ENCODE measurements at regions not wholly inside any gene's neighbourhood (a gene's known extent, or its start where the extent isn't known, plus 50 kb on each side); places are given as distances from the start of the nearest gene placed in this dataset.

DNA sequence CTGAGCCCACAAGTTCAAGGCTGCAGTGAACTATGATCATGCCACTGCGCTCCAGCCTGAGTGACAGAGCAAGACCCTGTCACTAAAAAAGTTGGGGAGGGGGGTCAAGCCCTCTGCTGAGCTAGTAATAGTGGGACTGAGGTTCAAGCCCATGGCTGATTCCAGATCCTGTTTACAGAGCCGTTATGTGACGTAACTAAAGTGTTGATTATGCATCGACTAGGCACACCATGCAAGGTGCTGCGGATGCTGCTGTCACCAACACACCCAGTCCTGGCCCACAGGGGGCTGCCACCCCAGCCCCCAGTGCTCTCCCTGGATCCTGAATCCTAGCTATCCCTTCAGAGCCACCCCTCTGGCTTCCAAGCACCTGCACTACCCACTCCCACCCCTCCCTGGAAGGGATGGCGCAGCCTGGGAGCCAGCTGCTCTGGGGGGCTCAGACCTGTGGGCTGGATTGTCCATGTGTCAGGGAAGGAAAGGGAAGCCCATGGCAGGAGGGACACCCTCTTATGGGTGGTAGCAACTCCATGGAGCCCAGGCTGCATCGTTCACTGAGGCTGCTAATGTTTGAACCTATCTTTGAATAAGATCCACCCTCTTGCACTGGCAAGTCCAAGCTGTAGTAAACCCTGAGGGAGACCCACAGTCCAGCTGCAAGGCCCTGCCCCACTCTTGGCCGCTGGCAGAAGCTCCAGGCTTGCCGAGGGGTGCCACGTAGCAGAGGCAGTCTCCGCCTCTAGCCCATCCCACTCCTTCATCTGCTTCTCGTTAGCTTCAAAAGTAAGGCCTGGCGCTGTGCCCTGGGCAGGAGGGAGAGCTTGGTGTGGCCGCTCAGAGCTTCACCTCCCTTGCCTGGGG, 95.0 kb downstream of the SNX5 start:
- peak overlapping the region; percentile 97 for H3K4ac ChIP-seq (ENCODE audit: low read depth, low read length)
- peak overlapping the region; percentile 91 for H3K23ac ChIP-seq (ENCODE audit: low read depth, low read length)
- CTCF ChIA-PET = interaction anchor here (0.6 to 1.1 kb wide), 2 partner anchors 16 to 39 kb away, joined by 3 read pairs; no protein-coding TSS in a partner anchor
- H4K20me1 ChIP-seq (ENCODE audit: insufficient read depth, low read length) = no peaks in the 10 kb centered on the region
- H3K9me3 ChIP-seq (ENCODE audit: control insufficient read depth, insufficient read depth, low read length) = no peaks in the 10 kb centered on the region
- H3K27ac ChIP-seq (ENCODE audit: insufficient read depth, low read length) = peak overlapping the region; percentile 58
- H2BK5ac ChIP-seq (ENCODE audit: low read depth, low read length, poor library complexity, severe bottlenecking) = peak overlapping the region; percentile 17
- H4K5ac ChIP-seq (ENCODE audit: low read depth, low read length) = peak overlapping the region; percentile 84
- in situ Hi-C loops (cut with MboI; ENCODE audit: low sequenced_read_pairs) = no loop called here
- BruUV-seq (replicated peaks) = no TSS peak
- H3K4me3 ChIP-seq (ENCODE audit: insufficient read depth, low read depth, low read length) = no peak overlapping the region
- H3K27me3 ChIP-seq (ENCODE audit: control insufficient read depth, insufficient read depth, low read length) = no peaks in the 10 kb centered on the region
- H3K18ac ChIP-seq (ENCODE audit: low read depth, low read length) = peak overlapping the region; percentile 56
- peak overlapping the region; percentile 96; the same call in 2 of the 3 replicates for H2BK15ac ChIP-seq (ENCODE audit: low read depth, low read length)
- peak; percentile 39; the same call in 1 of the 2 replicates for TF ChIP-seq MAZ (IDR thresholded peaks at IDR 0.05; ENCODE audit: borderline replicate concordance, low read depth, low read length)
- TF ChIP-seq, protein P1, sequence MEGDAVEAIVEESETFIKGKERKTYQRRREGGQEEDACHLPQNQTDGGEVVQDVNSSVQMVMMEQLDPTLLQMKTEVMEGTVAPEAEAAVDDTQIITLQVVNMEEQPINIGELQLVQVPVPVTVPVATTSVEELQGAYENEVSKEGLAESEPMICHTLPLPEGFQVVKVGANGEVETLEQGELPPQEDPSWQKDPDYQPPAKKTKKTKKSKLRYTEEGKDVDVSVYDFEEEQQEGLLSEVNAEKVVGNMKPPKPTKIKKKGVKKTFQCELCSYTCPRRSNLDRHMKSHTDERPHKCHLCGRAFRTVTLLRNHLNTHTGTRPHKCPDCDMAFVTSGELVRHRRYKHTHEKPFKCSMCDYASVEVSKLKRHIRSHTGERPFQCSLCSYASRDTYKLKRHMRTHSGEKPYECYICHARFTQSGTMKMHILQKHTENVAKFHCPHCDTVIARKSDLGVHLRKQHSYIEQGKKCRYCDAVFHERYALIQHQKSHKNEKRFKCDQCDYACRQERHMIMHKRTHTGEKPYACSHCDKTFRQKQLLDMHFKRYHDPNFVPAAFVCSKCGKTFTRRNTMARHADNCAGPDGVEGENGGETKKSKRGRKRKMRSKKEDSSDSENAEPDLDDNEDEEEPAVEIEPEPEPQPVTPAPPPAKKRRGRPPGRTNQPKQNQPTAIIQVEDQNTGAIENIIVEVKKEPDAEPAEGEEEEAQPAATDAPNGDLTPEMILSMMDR (conservative IDR thresholded peaks at IDR 0.05; ENCODE audit: low read depth, low read length) = no peak
- 100% methylated on average over 1 of the region's 14 CpGs; no CpG with 5 or more reads in 1 of the 2 experiments for WGBS, 2 experiments (ENCODE audit: extremely low coverage in 2 of 2, insufficient read length in 1 of 2)
- H3K79me1 ChIP-seq (ENCODE audit: low read depth in 1 of 2, low read length in 2 of 2) = no peaks in the 10 kb centered on the region
- ATAC-seq (ENCODE audit: low read depth) (peak; percentile 92), DNase-seq (peak; percentile 96)
- H4K8ac ChIP-seq (ENCODE audit: low read depth in 2 of 2, low read length in 2 of 2) = peak overlapping the region; percentile 92 to 98
- H3K14ac ChIP-seq (replicated peaks; ENCODE audit: low read depth, low read length) = peak overlapping the region; percentile 85
- intact Hi-C loops (cut with micrococcal nuclease) = no loop called here
- H3K56ac ChIP-seq (ENCODE audit: extremely low read depth, insufficient read depth, low read length) = 0 out of 2 replicates have a peak overlapping the region, but pooled peaks have one; percentile 8
- H2BK120ac ChIP-seq (ENCODE audit: low read depth, low read length) = peak overlapping the region; percentile 92
- peaks cover 25% of the 10 kb centered on the region for H3K4me1 ChIP-seq (ENCODE audit: control insufficient read depth, insufficient read depth, low read length)
- peak overlapping the region; percentile 21 for H3K9ac ChIP-seq (ENCODE audit: low read depth, low read length)
- H3K4me2 ChIP-seq (ENCODE audit: low read depth, low read length) = peak overlapping the region; percentile 30
- peak overlapping the region; percentile 78 for H2BK20ac ChIP-seq (ENCODE audit: low read depth, low read length)
- H2AFZ ChIP-seq (replicated peaks; ENCODE audit: low read length, poor library complexity) = peak overlapping the region; percentile 94
- H2AK5ac ChIP-seq (ENCODE audit: low read depth, low read length) = peak overlapping the region; percentile 83
- H3K36me3 ChIP-seq (ENCODE audit: control insufficient read depth, insufficient read depth, low read length) = no peaks in the 10 kb centered on the region
- peaks cover 14% of the 10 kb centered on the region for H3K9me1 ChIP-seq (ENCODE audit: insufficient read depth, low read length)
- dilution Hi-C loops (cut with HindIII; ENCODE audit: low sequenced_read_pairs, unreplicated experiment) = no loop called here
- peak overlapping the region; percentile 98 for H4K91ac ChIP-seq (ENCODE audit: insufficient read depth, low read depth, low read length)
- peak overlapping the region; percentile 92 for H2AK9ac ChIP-seq (replicated peaks; ENCODE audit: low read depth, low read length, poor library complexity)
- POLR2A ChIA-PET (ENCODE audit: unreplicated experiment) = interaction anchor here (0.5 to 1.8 kb wide), 6 partner anchors 24 to 231 kb away, joined by 3 to 5 read pairs (median 4); no protein-coding TSS in a partner anchor

Data from IMR-90 (cell line).